GM06990 (cell line): ENCODE measurements at regions not wholly inside any gene's neighbourhood (a gene's known extent, or its start where the extent isn't known, plus 50 kb on each side); places are given as distances from the start of the nearest gene placed in this dataset.

Source experiments
- DNase-seq: peaks from one replicate; pipeline ENCODE4 v3.0.0-alpha.2; 2011; ENCODE audit not compliant: insufficient read length; ENCODE audit errors: extremely low read depth
- H3K27me3 ChIP-seq: replicated peaks from 2 replicates; pipeline ENCODE4 v1.6.0; 2011; ENCODE audit warnings: low read length; ENCODE audit not compliant: control insufficient read depth, insufficient read depth
- H3K36me3 ChIP-seq: 2 replicates; pipeline ENCODE4 v1.5.1; 2011; ENCODE audit warnings: low read length; ENCODE audit not compliant: control insufficient read depth, insufficient read depth
- H3K4me3 ChIP-seq: replicated peaks from 2 replicates; pipeline ENCODE4 v1.5.1; 2011; ENCODE audit warnings: low read depth, mild to moderate bottlenecking, control low read depth, low read length
- CTCF ChIP-seq: IDR thresholded peaks from 2 replicates; pipeline ENCODE4 v1.5.1; 2011; ENCODE audit warnings: low read length, control low read depth, mild to moderate bottlenecking, inconsistent platforms; ENCODE audit not compliant: insufficient read depth, poor library complexity, severe bottlenecking

- no peak for TF ChIP-seq CTCF
- no peak for DNase-seq
- no peaks in the 10 kb centered on the region for H3K36me3 ChIP-seq
- H3K27me3 ChIP-seq = no peaks in the 10 kb centered on the region
- H3K4me3 ChIP-seq = no peak overlapping the region
Observed at GRCh38 chr4:85268961-85269360, 206.0 kb upstream of the ARHGAP24 start.

- no peak for TF ChIP-seq CTCF
- DNase-seq = no peak
- Histone ChIP-seq H3K36me3 (no peaks in the 10 kb centered on the region), H3K27me3 (no peaks in the 10 kb centered on the region), H3K4me3 (no peak overlapping the region)
Observed at GRCh38 chr4:85274955-85275354, 200.0 kb upstream of the ARHGAP24 start.

GRCh38 chr4:85280963-85281362, 194.0 kb upstream of the ARHGAP24 start:
- no peak for TF ChIP-seq CTCF
- H3K36me3 ChIP-seq = no peaks in the 10 kb centered on the region
- no peak overlapping the region for H3K4me3 ChIP-seq
- DNase-seq = no peak
- no peaks in the 10 kb centered on the region; the same call in 1 of the 2 replicates for H3K27me3 ChIP-seq

- no peak for DNase-seq
- no peak for TF ChIP-seq CTCF
- no peaks in the 10 kb centered on the region for H3K36me3 ChIP-seq
Observed at GRCh38 chr4:85291226-85291625, 183.7 kb upstream of the ARHGAP24 start.

GRCh38 chr4:85298037-85298436, 176.9 kb upstream of the ARHGAP24 start:
- TF ChIP-seq CTCF = no peak

More at GRCh38 chr4:85291226-85291625, 183.7 kb upstream of the ARHGAP24 start:
- Histone ChIP-seq H3K4me3 (no peak overlapping the region), H3K27me3 (no peaks in the 10 kb centered on the region)

GRCh38 chr4:85302193-85302736, 172.7 kb upstream of the ARHGAP24 start:
- TF ChIP-seq CTCF = no peak
- H3K27me3 ChIP-seq = no peaks in the 10 kb centered on the region
- no peak overlapping the region for H3K4me3 ChIP-seq
- H3K36me3 ChIP-seq = no peaks in the 10 kb centered on the region
- no peak for DNase-seq

More at GRCh38 chr4:85298037-85298436, 176.9 kb upstream of the ARHGAP24 start:
- no peak overlapping the region for H3K4me3 ChIP-seq
- H3K27me3 ChIP-seq = no peaks in the 10 kb centered on the region
- H3K36me3 ChIP-seq = no peaks in the 10 kb centered on the region
- DNase-seq = no peak
